ENCODE measurements at regions not wholly inside any gene's neighbourhood (a gene's known extent, or its start where the extent isn't known, plus 50 kb on each side); places are given as distances from the start of the nearest gene placed in this dataset.

DNA sequence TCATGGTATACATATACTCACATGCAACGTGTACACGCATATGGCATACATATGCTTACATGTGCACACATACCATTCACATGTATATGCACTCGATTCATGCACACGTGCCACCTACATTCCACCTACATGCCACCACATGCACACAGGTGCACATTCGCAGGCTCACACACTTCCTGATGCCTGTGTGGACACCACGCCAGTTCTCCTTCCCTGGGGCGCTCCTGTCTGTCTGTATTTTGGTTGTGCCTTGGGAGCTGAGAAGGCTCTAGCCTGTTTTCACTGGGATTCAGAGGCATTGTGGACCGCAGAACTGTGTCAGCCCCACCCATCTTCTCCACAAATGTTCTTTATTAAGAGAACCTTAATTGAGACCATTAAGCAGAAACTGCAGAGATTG, 96.6 kb upstream of the CTDP1 start:
- TF ChIP-seq EZH2 (optimal IDR thresholded peaks at IDR 0.05; ENCODE audit: low read depth, low read length) (no peak), EZH2phosphoT487 (IDR thresholded peaks at IDR 0.05; ENCODE audit: low read length) (no peak)
- TF ChIP-seq, protein P1, sequence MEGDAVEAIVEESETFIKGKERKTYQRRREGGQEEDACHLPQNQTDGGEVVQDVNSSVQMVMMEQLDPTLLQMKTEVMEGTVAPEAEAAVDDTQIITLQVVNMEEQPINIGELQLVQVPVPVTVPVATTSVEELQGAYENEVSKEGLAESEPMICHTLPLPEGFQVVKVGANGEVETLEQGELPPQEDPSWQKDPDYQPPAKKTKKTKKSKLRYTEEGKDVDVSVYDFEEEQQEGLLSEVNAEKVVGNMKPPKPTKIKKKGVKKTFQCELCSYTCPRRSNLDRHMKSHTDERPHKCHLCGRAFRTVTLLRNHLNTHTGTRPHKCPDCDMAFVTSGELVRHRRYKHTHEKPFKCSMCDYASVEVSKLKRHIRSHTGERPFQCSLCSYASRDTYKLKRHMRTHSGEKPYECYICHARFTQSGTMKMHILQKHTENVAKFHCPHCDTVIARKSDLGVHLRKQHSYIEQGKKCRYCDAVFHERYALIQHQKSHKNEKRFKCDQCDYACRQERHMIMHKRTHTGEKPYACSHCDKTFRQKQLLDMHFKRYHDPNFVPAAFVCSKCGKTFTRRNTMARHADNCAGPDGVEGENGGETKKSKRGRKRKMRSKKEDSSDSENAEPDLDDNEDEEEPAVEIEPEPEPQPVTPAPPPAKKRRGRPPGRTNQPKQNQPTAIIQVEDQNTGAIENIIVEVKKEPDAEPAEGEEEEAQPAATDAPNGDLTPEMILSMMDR (IDR thresholded peaks at IDR 0.05; ENCODE audit: low read length) = no peak

All from MM.1S (cell line).